WERI-Rb-1 (cell line): ENCODE measurements at regions not wholly inside any gene's neighbourhood (a gene's known extent, or its start where the extent isn't known, plus 50 kb on each side); places are given as distances from the start of the nearest gene placed in this dataset.

Experiments used
- DNase-seq: peaks from one replicate; pipeline ENCODE4 v3.0.0-alpha.2; 2020
- H3K27ac ChIP-seq: fragments of 250-450 bp; sonication (Bioruptor Pico); 2 replicates; pipeline ENCODE4 v1.5.1; 2020; ENCODE audit warnings: mild to moderate bottlenecking, moderate library complexity
- H3K27me3 ChIP-seq: fragments of 250-450 bp; sonication (Bioruptor Pico); 2 replicates; pipeline ENCODE4 v1.5.1; 2021; ENCODE audit warnings: mild to moderate bottlenecking, low read depth, moderate library complexity; ENCODE audit not compliant: insufficient read depth, severe bottlenecking
- H3K36me3 ChIP-seq: fragments of 250-450 bp; sonication (Bioruptor Pico); 2 replicates; pipeline ENCODE4 v1.5.1; 2020; ENCODE audit warnings: mild to moderate bottlenecking, moderate library complexity
- H3K4me3 ChIP-seq: 2 replicates; pipeline ENCODE4 v1.5.1; 2011; ENCODE audit warnings: low read depth, mild to moderate bottlenecking, control low read depth, low read length
- H3K9me3 ChIP-seq: fragments of 250-450 bp; sonication (Bioruptor Pico); 2 replicates; pipeline ENCODE4 v1.5.1; 2021; ENCODE audit warnings: mild to moderate bottlenecking, moderate library complexity; ENCODE audit not compliant: severe bottlenecking
- CTCF ChIP-seq: IDR thresholded peaks from 2 replicates; pipeline ENCODE4 v1.5.1; 2011; ENCODE audit warnings: low read depth, mild to moderate bottlenecking, control low read depth, inconsistent platforms, low read length

- Histone ChIP-seq H3K9me3 (no peaks in the 10 kb centered on the region), H3K4me3 (no peak overlapping the region), H3K36me3 (no peaks in the 10 kb centered on the region), H3K27ac (no peak overlapping the region), H3K27me3 (no peaks in the 10 kb centered on the region)
- no peak for DNase-seq
- TF ChIP-seq CTCF = no peak
These were observed 153.6 kb upstream of the PPP2R2D start for GRCh38 chr10:131747251-131747650.

GRCh38 chr10:131747791-131748190, 153.0 kb upstream of the PPP2R2D start:
- Histone ChIP-seq H3K4me3 (no peak overlapping the region), H3K36me3 (no peaks in the 10 kb centered on the region), H3K9me3 (no peaks in the 10 kb centered on the region), H3K27ac (no peak overlapping the region), H3K27me3 (no peaks in the 10 kb centered on the region)
- DNase-seq = no peak
- no peak for TF ChIP-seq CTCF

GRCh38 chr10:131748191-131748590, 152.6 kb upstream of the PPP2R2D start:
- no peak overlapping the region for H3K27ac ChIP-seq
- no peaks in the 10 kb centered on the region for H3K9me3 ChIP-seq
- no peak for DNase-seq
- no peak for TF ChIP-seq CTCF
- H3K27me3 ChIP-seq = no peaks in the 10 kb centered on the region
- H3K36me3 ChIP-seq = no peaks in the 10 kb centered on the region
- H3K4me3 ChIP-seq = no peak overlapping the region

GRCh38 chr10:131748831-131749766, 151.7 kb upstream of the PPP2R2D start:
- H3K9me3 ChIP-seq = no peaks in the 10 kb centered on the region
- no peak for TF ChIP-seq CTCF
- no peaks in the 10 kb centered on the region for H3K27me3 ChIP-seq
- H3K36me3 ChIP-seq = no peaks in the 10 kb centered on the region
- peak; percentile 77 for DNase-seq
- H3K4me3 ChIP-seq = no peak overlapping the region
- 0 out of 2 replicates have a peak overlapping the region, but pooled peaks have one; percentile 18 for H3K27ac ChIP-seq

GRCh38 chr10:131749767-131750142, 151.1 kb upstream of the PPP2R2D start:
- Histone ChIP-seq H3K27ac (no peak overlapping the region), H3K27me3 (no peaks in the 10 kb centered on the region), H3K36me3 (no peaks in the 10 kb centered on the region), H3K4me3 (no peak overlapping the region), H3K9me3 (no peaks in the 10 kb centered on the region)
- TF ChIP-seq CTCF = no peak
- DNase-seq = no peak
